Heart left ventricle (tissue), 13 donors: ENCODE measurements at regions not wholly inside any gene's neighbourhood (a gene's known extent, or its start where the extent isn't known, plus 50 kb on each side); places are given as distances from the start of the nearest gene placed in this dataset.

ENCODE experiments used
- CTCF ChIP-seq, 12 donors: fragments of 200-600 bp; sonication (generic) in 4 of 12; IDR thresholded peaks; one replicate each; pipeline versions ENCODE4 v1.5.0 to v1.8.0; 2018 to 2022; ENCODE audit warnings: antibody characterized with exemption in 12 of 12, mild to moderate bottlenecking in 5 of 12
- POLR2A ChIP-seq, 2 donors: fragments of 450-650 bp; IDR thresholded peaks; one replicate each; pipeline ENCODE4 v1.6.1; 2017; ENCODE audit warnings: antibody characterized with exemption in 2 of 2, mild to moderate bottlenecking in 2 of 2, moderate library complexity in 2 of 2
- donor health status: ischemic (EF 13 %, LVEDD 7.1; RV severe dilation, severe dysfunction).
- donor health status: DM: no; HTN: yes; CAD: no.
- donor health status: DM: no; HTN: no; CAD: no.
- donor health status: ischemic (EF 25% LVEDD 6.9; RV normal size, moderate dysfunction).
- donor health status: ischemic (EF 25% LVEDD 5.7; RV mildly dilated, moderate dysfunction).
- donor health status: ischemic (EF 35%, LVEDD 5.7; RV mildly dilated, moderate dysfunction).
- donor health status: nonischemic (EF 11% LVEDD 7.7; RV severe dilation, severe dysfunction).
- donor health status: DM: yes; HTN: yes; CAD: no.
- donor health status: PGD.
- donor health status: ischemic (EF 29% LVEDD 5.4; RV normal size, mild dysfunction).
- donor health status: nonischemic (EF 23%, LVEDD 6.1; RV moderate dilation, normal function).

DNA sequence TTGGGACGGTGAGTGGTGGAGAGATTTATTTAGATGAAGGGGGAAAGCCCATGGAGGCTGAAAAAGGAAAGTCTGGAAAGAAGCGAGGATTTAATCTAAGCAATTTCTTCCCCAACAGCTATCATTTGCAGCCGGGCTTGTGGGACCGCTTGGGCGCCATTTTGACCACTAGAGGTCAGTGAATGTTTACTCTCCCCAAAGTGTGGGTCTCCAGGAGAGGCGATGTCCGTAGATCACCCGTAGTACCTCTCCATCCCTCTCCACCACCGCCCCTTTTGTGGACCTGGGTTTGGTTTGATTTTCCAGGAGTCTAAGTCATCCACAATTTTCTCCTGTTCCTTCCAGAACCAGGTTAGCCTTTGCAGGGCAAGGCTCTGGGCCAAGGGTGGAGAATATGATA, 91.2 kb upstream of the PARP11 start:
- TF ChIP-seq CTCF (IDR thresholded peaks at IDR 0.05) (peak; percentile 21 to 55 (median 36)), POLR2A (IDR thresholded peaks at IDR 0.05) (no peak)
